Activated CD4-positive, alpha-beta T cell treated with anti-CD3 and anti-CD28 coated beads, Interleukin-2, amount 10 ng/mL, durations not matched to agents 24 days and 14 days (primary cell): ENCODE measurements at regions not wholly inside any gene's neighbourhood (a gene's known extent, or its start where the extent isn't known, plus 50 kb on each side); places are given as distances from the start of the nearest gene placed in this dataset.

Experiments
- DNase-seq: peaks from one replicate; pipeline ENCODE4 v3.0.0; 2022
- H3K27ac Mint-ChIP-seq: one replicate; pipeline ENCODE4 v1.8.0; 2022; ENCODE audit warnings: mild to moderate bottlenecking, mixed read lengths
- H3K27me3 Mint-ChIP-seq: one replicate; pipeline ENCODE4 v1.8.0; 2022; ENCODE audit warnings: mixed read lengths
- H3K36me3 Mint-ChIP-seq: one replicate; pipeline ENCODE4 v1.8.0; 2022; ENCODE audit warnings: low read depth, mild to moderate bottlenecking, mixed read lengths
- H3K4me1 Mint-ChIP-seq: one replicate; pipeline ENCODE4 v1.8.0; 2021; ENCODE audit warnings: mixed read lengths
- H3K4me3 Mint-ChIP-seq: one replicate; pipeline ENCODE4 v1.8.0; 2022; ENCODE audit warnings: mild to moderate bottlenecking, moderate library complexity, mixed read lengths
- H3K9me3 Mint-ChIP-seq: one replicate; pipeline ENCODE4 v1.8.0; 2021; ENCODE audit warnings: mixed read lengths
- intact Hi-C: fragments of 100-400 bp; cut with micrococcal nuclease; formaldehyde crosslinking; loops from one replicate; pipeline ENCODE4 v1.15.1; 2023

GRCh38 chr13:33751151-33751550 is 66.8 kb upstream of the RFC3 start:
- no peaks in the 10 kb centered on the region for H3K4me1 Mint-ChIP-seq
- H3K36me3 Mint-ChIP-seq: no peaks in the 10 kb centered on the region
- DNase-seq: no peak
- H3K27ac Mint-ChIP-seq: no peak overlapping the region
- H3K4me3 Mint-ChIP-seq: no peak overlapping the region
- intact Hi-C loops: no loop called here
- peaks cover 2% of the 10 kb centered on the region for H3K27me3 Mint-ChIP-seq
- H3K9me3 Mint-ChIP-seq: no peaks in the 10 kb centered on the region

DNA sequence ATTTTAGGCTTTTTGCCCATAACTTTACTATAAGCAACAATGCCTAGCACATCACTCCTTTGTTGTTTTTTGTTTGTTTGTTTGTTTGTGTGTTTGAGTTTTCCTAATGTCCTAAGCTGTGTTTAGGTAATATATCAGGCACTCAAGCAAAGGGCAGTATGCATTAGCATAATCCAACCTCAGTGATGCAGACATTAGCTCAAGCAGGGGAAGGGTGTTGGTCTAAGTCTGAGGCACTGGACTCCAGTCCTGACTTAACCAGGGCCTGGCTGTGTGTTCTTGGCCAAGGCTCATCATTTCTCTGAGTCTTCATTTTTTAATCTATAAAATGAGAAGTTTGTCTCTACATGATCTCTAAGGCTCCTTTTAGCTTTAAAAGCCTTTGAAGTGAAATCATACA is 65.9 kb upstream of the RFC3 start:
- no peaks in the 10 kb centered on the region for H3K36me3 Mint-ChIP-seq
- intact Hi-C loops: no loop called here

GRCh38 chr13:33752597-33752996 is 65.4 kb upstream of the RFC3 start:
- H3K27me3 Mint-ChIP-seq: peaks cover 2% of the 10 kb centered on the region
- no peaks in the 10 kb centered on the region for H3K36me3 Mint-ChIP-seq
- intact Hi-C loops: no loop called here
- H3K4me3 Mint-ChIP-seq: no peak overlapping the region
- no peak for DNase-seq
- no peak overlapping the region for H3K27ac Mint-ChIP-seq
- H3K9me3 Mint-ChIP-seq: no peaks in the 10 kb centered on the region
- H3K4me1 Mint-ChIP-seq: no peaks in the 10 kb centered on the region

More for the DNA sequence above, 65.9 kb upstream of the RFC3 start:
- no peaks in the 10 kb centered on the region for H3K4me1 Mint-ChIP-seq
- H3K4me3 Mint-ChIP-seq: no peak overlapping the region
- no peak overlapping the region for H3K27ac Mint-ChIP-seq
- DNase-seq: no peak
- H3K27me3 Mint-ChIP-seq: peaks cover 2% of the 10 kb centered on the region
- H3K9me3 Mint-ChIP-seq: no peaks in the 10 kb centered on the region

- Mint-ChIP-seq H3K9me3 (no peaks in the 10 kb centered on the region), H3K4me1 (no peaks in the 10 kb centered on the region), H3K27me3 (peaks cover 2% of the 10 kb centered on the region), H3K36me3 (no peaks in the 10 kb centered on the region), H3K4me3 (no peak overlapping the region), H3K27ac (no peak overlapping the region)
- intact Hi-C loops: no loop called here
- DNase-seq: no peak
Measured at GRCh38 chr13:33756929-33757328, 61.0 kb upstream of the RFC3 start.

GRCh38 chr13:33757713-33758112 is 60.2 kb upstream of the RFC3 start:
- H3K4me3 Mint-ChIP-seq: no peak overlapping the region
- no peaks in the 10 kb centered on the region for H3K36me3 Mint-ChIP-seq
- H3K4me1 Mint-ChIP-seq: no peaks in the 10 kb centered on the region
- no peaks in the 10 kb centered on the region for H3K9me3 Mint-ChIP-seq
- peaks cover under 1% of the 10 kb centered on the region for H3K27me3 Mint-ChIP-seq
- H3K27ac Mint-ChIP-seq: no peak overlapping the region
- intact Hi-C loops: no loop called here
- no peak for DNase-seq

DNA sequence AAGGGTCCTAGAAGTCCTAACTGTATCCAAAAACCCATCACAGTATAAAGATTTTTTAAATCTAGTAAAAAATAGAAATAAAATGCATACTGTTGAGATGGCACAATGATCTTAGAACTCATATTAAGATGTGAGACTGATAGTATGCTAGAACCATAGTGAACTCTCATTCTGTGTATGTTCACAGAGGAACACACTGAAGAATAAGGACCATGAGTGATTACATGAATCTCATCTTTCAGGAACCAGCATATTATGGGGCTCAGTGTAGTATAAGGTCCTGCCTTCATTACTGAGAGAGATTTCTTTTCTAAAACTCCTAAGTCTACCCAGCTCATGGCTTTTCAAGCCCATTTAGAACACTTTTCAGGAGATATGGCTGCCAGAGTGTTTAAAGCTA is 59.8 kb upstream of the RFC3 start:
- no peak overlapping the region for H3K4me3 Mint-ChIP-seq
- no peak for DNase-seq
- H3K27ac Mint-ChIP-seq: no peak overlapping the region
- no peaks in the 10 kb centered on the region for H3K36me3 Mint-ChIP-seq
- no peaks in the 10 kb centered on the region for H3K4me1 Mint-ChIP-seq
- no peaks in the 10 kb centered on the region for H3K27me3 Mint-ChIP-seq
- H3K9me3 Mint-ChIP-seq: no peaks in the 10 kb centered on the region
- intact Hi-C loops: no loop called here

DNA sequence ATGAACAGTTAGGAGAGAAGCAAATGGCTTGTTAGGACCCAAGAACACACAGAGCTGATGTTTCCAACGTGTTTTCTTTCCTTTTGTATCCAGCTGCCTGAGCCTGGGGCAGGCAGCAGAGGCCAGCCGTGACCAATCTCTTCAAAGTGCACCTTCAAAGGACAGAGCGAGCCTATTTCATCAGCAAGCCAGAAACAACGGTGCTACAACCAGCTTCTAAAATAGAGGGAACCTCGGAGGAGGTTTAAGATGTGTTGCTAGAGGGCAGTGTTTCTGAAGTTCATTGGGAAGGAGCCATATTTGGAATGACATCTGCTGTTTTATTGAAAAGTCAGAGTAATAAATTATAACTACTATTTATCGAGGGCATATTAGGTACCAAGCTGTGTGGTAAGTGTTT is 56.2 kb upstream of the RFC3 start:
- H3K9me3 Mint-ChIP-seq: no peaks in the 10 kb centered on the region
- peaks cover 2% of the 10 kb centered on the region for H3K27me3 Mint-ChIP-seq
- no peak overlapping the region for H3K4me3 Mint-ChIP-seq
- intact Hi-C loops: no loop called here
- H3K27ac Mint-ChIP-seq: no peak overlapping the region
- no peaks in the 10 kb centered on the region for H3K4me1 Mint-ChIP-seq
- H3K36me3 Mint-ChIP-seq: no peaks in the 10 kb centered on the region
- no peak for DNase-seq

DNA sequence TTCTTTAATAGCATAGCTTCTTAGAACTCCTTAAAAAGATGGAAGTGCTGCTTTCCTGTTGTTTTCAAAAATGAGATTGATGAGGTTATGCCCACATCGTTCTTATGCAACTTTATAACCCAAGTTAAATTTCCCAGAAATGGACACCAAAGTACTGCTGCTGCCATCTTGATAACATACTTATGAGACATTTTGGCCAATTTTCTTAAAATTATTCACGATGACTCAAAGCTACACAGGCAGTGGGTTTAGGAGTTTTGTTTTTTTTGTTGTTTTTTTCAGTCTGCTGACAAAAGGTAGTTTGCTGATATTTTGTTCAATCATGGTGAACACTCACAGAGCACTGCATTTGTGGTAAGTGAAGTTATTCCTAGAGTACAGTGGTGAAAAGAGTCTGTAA is 54.9 kb upstream of the RFC3 start:
- peaks cover 3% of the 10 kb centered on the region for H3K27me3 Mint-ChIP-seq
- intact Hi-C loops: no loop called here
- no peak overlapping the region for H3K4me3 Mint-ChIP-seq
- H3K4me1 Mint-ChIP-seq: no peaks in the 10 kb centered on the region
- no peak overlapping the region for H3K27ac Mint-ChIP-seq
- no peak for DNase-seq
- H3K9me3 Mint-ChIP-seq: peaks cover 2% of the 10 kb centered on the region
- no peaks in the 10 kb centered on the region for H3K36me3 Mint-ChIP-seq

- H3K4me3 Mint-ChIP-seq: no peak overlapping the region
- no peaks in the 10 kb centered on the region for H3K36me3 Mint-ChIP-seq
- H3K27me3 Mint-ChIP-seq: peaks cover 6% of the 10 kb centered on the region
- no peaks in the 10 kb centered on the region for H3K4me1 Mint-ChIP-seq
- no peak overlapping the region for H3K27ac Mint-ChIP-seq
- peaks cover 7% of the 10 kb centered on the region for H3K9me3 Mint-ChIP-seq
- intact Hi-C loops: no loop called here
- DNase-seq: no peak
Measured at GRCh38 chr13:33764716-33765115, 53.2 kb upstream of the RFC3 start.

- Mint-ChIP-seq H3K9me3 (peaks cover 7% of the 10 kb centered on the region), H3K27ac (no peak overlapping the region), H3K4me1 (no peaks in the 10 kb centered on the region), H3K36me3 (no peaks in the 10 kb centered on the region), H3K27me3 (peaks cover 8% of the 10 kb centered on the region), H3K4me3 (no peak overlapping the region)
- intact Hi-C loops: no loop called here
- no peak for DNase-seq
Measured at GRCh38 chr13:33766329-33767123, 51.4 kb upstream of the RFC3 start.

GRCh38 chr13:33767140-33767539 is 50.8 kb upstream of the RFC3 start:
- intact Hi-C loops: no loop called here
- no peaks in the 10 kb centered on the region for H3K36me3 Mint-ChIP-seq
- DNase-seq: no peak
- H3K27ac Mint-ChIP-seq: no peak overlapping the region
- H3K27me3 Mint-ChIP-seq: peaks cover 8% of the 10 kb centered on the region
- no peaks in the 10 kb centered on the region for H3K4me1 Mint-ChIP-seq
- peaks cover 7% of the 10 kb centered on the region for H3K9me3 Mint-ChIP-seq
- no peak overlapping the region for H3K4me3 Mint-ChIP-seq
